ENCODE measurements at regions not wholly inside any gene's neighbourhood (a gene's known extent, or its start where the extent isn't known, plus 50 kb on each side); places are given as distances from the start of the nearest gene placed in this dataset.

- no peak for DNase-seq (ENCODE audit: extremely low spot score)
- CTCF ChIA-PET = interaction anchor here (0.8 to 3.6 kb wide), 2 partner anchors 15 to 129 kb away, joined by 3 to 20 read pairs; no protein-coding TSS in a partner anchor
- no peak for TF ChIP-seq ARNT (IDR thresholded peaks at IDR 0.05)
- POLR2A ChIA-PET = interaction anchor here (0.6 to 0.7 kb wide), 2 partner anchors 8 to 125 kb away, joined by 3 read pairs; no protein-coding TSS in a partner anchor
These were observed 109.0 kb upstream of the ACSL4 start for GRCh38 chrX:109841869-109842579.

GRCh38 chrX:109842611-109843010, 109.6 kb upstream of the ACSL4 start:
- TF ChIP-seq PKNOX1 (IDR thresholded peaks at IDR 0.05) = no peak
- TF ChIP-seq CTBP1 (IDR thresholded peaks at IDR 0.05; ENCODE audit: borderline replicate concordance) = no peak
- no peak for TF ChIP-seq HDGF (IDR thresholded peaks at IDR 0.05; ENCODE audit: borderline replicate concordance)
- TF ChIP-seq ZNF384 (IDR thresholded peaks at IDR 0.05) = no peak
- ChIA-PET CTCF (interaction anchor here (0.6 to 3.6 kb wide), 3 partner anchors 14 to 155 kb away, joined by 3 to 20 read pairs (median 3); no protein-coding TSS in a partner anchor), POLR2A (no interaction called here)
- no peak for DNase-seq (ENCODE audit: extremely low spot score)

GRCh38 chrX:109843963-109844751, 111.1 kb upstream of the ACSL4 start:
- CTCF ChIA-PET = interaction anchor here (1.1 to 1.2 kb wide), 2 partner anchors 13 to 46 kb away, joined by 3 to 7 read pairs; no protein-coding TSS in a partner anchor
- no peak for DNase-seq (ENCODE audit: extremely low spot score)
- TF ChIP-seq SP1 (IDR thresholded peaks at IDR 0.05) (no peak), ZNF384 (IDR thresholded peaks at IDR 0.05) (no peak), BHLHE40 (IDR thresholded peaks at IDR 0.05; ENCODE audit: borderline replicate concordance) (no peak), ELF4 (IDR thresholded peaks at IDR 0.05) (no peak), NFRKB (IDR thresholded peaks at IDR 0.05) (no peak), LEF1 (IDR thresholded peaks at IDR 0.05; ENCODE audit: borderline replicate concordance) (no peak), TARDBP (IDR thresholded peaks at IDR 0.05) (no peak), FOXA1 (IDR thresholded peaks at IDR 0.05) (no peak), ARNT (IDR thresholded peaks at IDR 0.05) (no peak), PKNOX1 (IDR thresholded peaks at IDR 0.05) (no peak), FOXM1 (IDR thresholded peaks at IDR 0.05; ENCODE audit: borderline replicate concordance) (no peak), HDGF (IDR thresholded peaks at IDR 0.05; ENCODE audit: borderline replicate concordance) (no peak), FOXK2 (IDR thresholded peaks at IDR 0.05) (no peak), SUZ12 (IDR thresholded peaks at IDR 0.05) (no peak)
- POLR2A ChIA-PET = no interaction called here

- CTCF ChIA-PET = interaction anchor here (1.1 to 1.5 kb wide), 2 partner anchors 12 to 46 kb away, joined by 4 to 7 read pairs; no protein-coding TSS in a partner anchor
- TF ChIP-seq ZNF384 (IDR thresholded peaks at IDR 0.05) (no peak), SUZ12 (IDR thresholded peaks at IDR 0.05) (no peak), FOXM1 (IDR thresholded peaks at IDR 0.05; ENCODE audit: borderline replicate concordance) (no peak), BHLHE40 (IDR thresholded peaks at IDR 0.05; ENCODE audit: borderline replicate concordance) (no peak), L3MBTL2 (conservative IDR thresholded peaks at IDR 0.05) (no peak), LEF1 (IDR thresholded peaks at IDR 0.05; ENCODE audit: borderline replicate concordance) (no peak), CTBP1 (IDR thresholded peaks at IDR 0.05; ENCODE audit: borderline replicate concordance) (no peak), TARDBP (IDR thresholded peaks at IDR 0.05) (no peak), FOXK2 (IDR thresholded peaks at IDR 0.05) (no peak)
- POLR2A ChIA-PET = no interaction called here
- DNase-seq (ENCODE audit: extremely low spot score) = no peak
These were observed 111.9 kb upstream of the ACSL4 start for GRCh38 chrX:109844986-109845385.

GRCh38 chrX:109845996-109846395, 112.9 kb upstream of the ACSL4 start:
- CTCF ChIA-PET = interaction anchor here (1.5 to 3.6 kb wide), 2 partner anchors 11 to 45 kb away, joined by 4 to 28 read pairs; no protein-coding TSS in a partner anchor
- POLR2A ChIA-PET = interaction anchor here (1.1 kb wide), 1 partner anchor 9 kb away, joined by 4 read pairs; no protein-coding TSS in a partner anchor
- TF ChIP-seq SUZ12 (IDR thresholded peaks at IDR 0.05) (no peak), LEF1 (IDR thresholded peaks at IDR 0.05; ENCODE audit: borderline replicate concordance) (no peak), FOXM1 (IDR thresholded peaks at IDR 0.05; ENCODE audit: borderline replicate concordance) (no peak), FOXA1 (IDR thresholded peaks at IDR 0.05) (no peak), HDGF (IDR thresholded peaks at IDR 0.05; ENCODE audit: borderline replicate concordance) (no peak), ELF4 (IDR thresholded peaks at IDR 0.05) (no peak), L3MBTL2 (conservative IDR thresholded peaks at IDR 0.05) (no peak), SP1 (IDR thresholded peaks at IDR 0.05) (no peak), NFRKB (IDR thresholded peaks at IDR 0.05) (no peak), ZNF384 (IDR thresholded peaks at IDR 0.05) (no peak), FOXK2 (IDR thresholded peaks at IDR 0.05) (no peak), TARDBP (IDR thresholded peaks at IDR 0.05) (no peak), PKNOX1 (IDR thresholded peaks at IDR 0.05) (no peak), BHLHE40 (IDR thresholded peaks at IDR 0.05; ENCODE audit: borderline replicate concordance) (no peak)
- DNase-seq (ENCODE audit: extremely low spot score) = no peak

Measured in HEK293T (cell line).